Liver (tissue), 3 donors: ENCODE measurements at regions not wholly inside any gene's neighbourhood (a gene's known extent, or its start where the extent isn't known, plus 50 kb on each side); places are given as distances from the start of the nearest gene placed in this dataset.

ENCODE experiments used
- CTCF ChIP-seq: fragments of 150-350 bp; IDR thresholded peaks from 2 replicates; pipeline ENCODE4 v1.5.1; 2017; ENCODE audit warnings: improper control_type of control experiment, low read depth, low read length; ENCODE audit not compliant: missing input control
- MAX ChIP-seq: IDR thresholded peaks from 2 replicates; pipeline ENCODE4 v1.6.1; 2016; ENCODE audit warnings: antibody characterized with exemption
- RAD21 ChIP-seq, 2 donors: IDR thresholded peaks; 2 replicates each; pipeline ENCODE4 v1.6.1; 2016; ENCODE audit warnings: antibody characterized with exemption in 2 of 2, mild to moderate bottlenecking in 2 of 2
- RXRA ChIP-seq, 2 donors: IDR thresholded peaks; 2 replicates each; pipeline ENCODE4 v1.6.1; 2017 to 2018; ENCODE audit warnings: antibody characterized with exemption in 2 of 2, mild to moderate bottlenecking in 1 of 2
- TAF1 ChIP-seq: conservative IDR thresholded peaks from 2 replicates; pipeline ENCODE4 v1.6.1; 2016; ENCODE audit warnings: antibody characterized with exemption, mild to moderate bottlenecking
- donor health status: healthy.
- donor health status: healthy.

- no peak for TF ChIP-seq TAF1
- TF ChIP-seq CTCF: no peak
- TF ChIP-seq RXRA (IDR thresholded peaks at IDR 0.05): no peak
- no peak for TF ChIP-seq MAX
- no peak for TF ChIP-seq RAD21 (IDR thresholded peaks at IDR 0.05)
These were observed 73.7 kb downstream of the UQCRFS1 start for GRCh38 chr19:29139227-29139626.
